Trophoblast cell (in vitro differentiated cells and primary cell): ENCODE measurements at regions not wholly inside any gene's neighbourhood (a gene's known extent, or its start where the extent isn't known, plus 50 kb on each side); places are given as distances from the start of the nearest gene placed in this dataset.

Source experiments
- DNase-seq, 2 donors: peaks; one replicate each; pipeline ENCODE4 v3.0.0-alpha.2; 2016
- H2AFZ ChIP-seq: 2 replicates; pipeline ENCODE4 v1.6.1; 2013; ENCODE audit warnings: low read length, moderate library complexity, mild to moderate bottlenecking; ENCODE audit not compliant: insufficient read depth, poor library complexity
- H2AK5ac ChIP-seq: 2 replicates; pipeline ENCODE4 v1.6.1; 2013; ENCODE audit warnings: mild to moderate bottlenecking, low read length
- H2BK120ac ChIP-seq: 2 replicates; pipeline ENCODE4 v1.6.1; 2013; ENCODE audit warnings: low read length, mild to moderate bottlenecking, moderate library complexity; ENCODE audit not compliant: insufficient read depth, poor library complexity
- H2BK12ac ChIP-seq: 2 replicates; pipeline ENCODE4 v1.6.1; 2013; ENCODE audit warnings: mild to moderate bottlenecking, low read length, moderate library complexity
- H2BK5ac ChIP-seq: 2 replicates; pipeline ENCODE4 v1.6.1; 2013; ENCODE audit warnings: low read length, low read depth, moderate library complexity, mild to moderate bottlenecking; ENCODE audit not compliant: poor library complexity
- H3K14ac ChIP-seq: 2 replicates; pipeline ENCODE4 v1.6.1; 2013; ENCODE audit warnings: mild to moderate bottlenecking, low read length
- H3K18ac ChIP-seq: 2 replicates; pipeline ENCODE4 v1.6.1; 2013; ENCODE audit warnings: mild to moderate bottlenecking, low read length
- H3K23ac ChIP-seq: 2 replicates; pipeline ENCODE4 v1.6.1; 2013; ENCODE audit warnings: low read length
- H3K27ac ChIP-seq: 2 replicates; pipeline ENCODE4 v1.5.1; 2013; ENCODE audit warnings: low read depth, mild to moderate bottlenecking, inconsistent platforms, low read length, moderate library complexity
- H3K27me3 ChIP-seq: 2 replicates; pipeline ENCODE4 v1.6.1; 2013; ENCODE audit warnings: inconsistent platforms, mild to moderate bottlenecking, low read length, moderate library complexity; ENCODE audit not compliant: insufficient read depth
- H3K36me3 ChIP-seq, 2 experiments: 1 replicate in 1 of 2; 2 replicates in 1 of 2; pipeline ENCODE4 v1.6.1; 2013; ENCODE audit warnings: low read length in 2 of 2, mild to moderate bottlenecking in 2 of 2, moderate library complexity in 1 of 2; ENCODE audit not compliant: insufficient read depth in 2 of 2, control insufficient read depth in 1 of 2
- H3K4ac ChIP-seq: 2 replicates; pipeline ENCODE4 v1.6.1; 2013; ENCODE audit warnings: low read depth, mild to moderate bottlenecking, low read length, moderate library complexity
- H3K4me1 ChIP-seq, 2 experiments: 1 replicate in 1 of 2; 2 replicates in 1 of 2; pipeline ENCODE4 v1.6.1; 2013; ENCODE audit warnings: low read length in 2 of 2, mild to moderate bottlenecking in 2 of 2, moderate library complexity in 1 of 2; ENCODE audit not compliant: insufficient read depth in 2 of 2, control insufficient read depth in 1 of 2
- H3K4me2 ChIP-seq: 2 replicates; pipeline ENCODE4 v1.6.1; 2013; ENCODE audit warnings: inconsistent platforms, mild to moderate bottlenecking, low read length, moderate library complexity
- H3K4me3 ChIP-seq: 2 replicates; pipeline ENCODE4 v1.5.1; 2013; ENCODE audit warnings: mild to moderate bottlenecking, low read depth, low read length, inconsistent platforms
- H3K79me1 ChIP-seq: one replicate; pipeline ENCODE4 v1.6.1; 2013; ENCODE audit warnings: low read length
- H3K79me2 ChIP-seq: 2 replicates; pipeline ENCODE4 v1.6.1; 2013; ENCODE audit warnings: low read length, mild to moderate bottlenecking; ENCODE audit not compliant: control insufficient read depth, insufficient read depth, poor library complexity
- H3K9ac ChIP-seq: 2 replicates; pipeline ENCODE4 v1.6.1; 2013; ENCODE audit warnings: mild to moderate bottlenecking, low read length
- H3K9me3 ChIP-seq: 2 replicates; pipeline ENCODE4 v1.6.1; 2013; ENCODE audit warnings: low read depth, mild to moderate bottlenecking, control low read depth, inconsistent platforms, low read length; ENCODE audit not compliant: insufficient read depth
- H4K12ac ChIP-seq: 2 replicates; pipeline ENCODE4 v1.6.1; 2013; ENCODE audit warnings: low read depth, mild to moderate bottlenecking, low read length, moderate library complexity
- H4K8ac ChIP-seq: 2 replicates; pipeline ENCODE4 v1.6.1; 2013; ENCODE audit warnings: low read depth, mild to moderate bottlenecking, low read length, moderate library complexity
- H4K91ac ChIP-seq: one replicate; pipeline ENCODE4 v1.6.1; 2013; ENCODE audit warnings: low read depth, mild to moderate bottlenecking, low read length, moderate library complexity
- WGBS: extraction: QIAGEN DNeasy Blood & Tissue Kit; methylation state at CpG from one replicate; pipeline ENCODE4 v1.1.7; 2013; ENCODE audit warnings: missing lambda C conversion rate; ENCODE audit not compliant: insufficient read length, insufficient coverage; ENCODE audit errors: extremely low coverage; 5-methylcytosine and 5-hydroxymethylcytosine counted together

DNA sequence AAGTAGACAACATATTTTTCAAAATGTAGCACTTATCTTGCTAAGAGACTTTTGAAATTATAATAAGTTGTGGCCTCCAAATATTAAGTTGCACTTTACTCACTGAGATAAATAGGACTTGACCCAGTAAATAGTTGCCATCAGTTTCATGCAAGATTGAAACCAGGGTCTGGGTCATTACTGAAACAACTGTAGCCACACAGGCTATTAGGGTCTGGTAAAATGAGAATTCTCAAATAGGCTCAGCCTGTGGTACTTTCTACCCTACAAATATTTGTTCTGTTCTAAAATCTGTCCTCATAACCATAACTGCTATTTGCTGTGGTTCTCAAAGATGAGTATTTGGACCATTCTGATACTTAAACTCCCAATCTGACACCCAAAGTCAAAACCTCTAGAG, 115.4 kb upstream of the STK17B start:
- Histone ChIP-seq H3K23ac (no peak overlapping the region), H3K9me3 (no peaks in the 10 kb centered on the region), H2AFZ (no peak overlapping the region), H3K79me1 (no peaks in the 10 kb centered on the region), H2AK5ac (no peak overlapping the region), H2BK5ac (no peak overlapping the region), H3K27me3 (no peaks in the 10 kb centered on the region), H3K4me2 (no peak overlapping the region), H3K36me3 (peaks cover 0 to 2% of the 10 kb centered on the region in 2 experiments), H4K91ac (no peak overlapping the region), H3K4me1 (no peaks in the 10 kb centered on the region), H3K18ac (no peak overlapping the region), H3K79me2 (no peaks in the 10 kb centered on the region), H3K9ac (no peak overlapping the region), H4K12ac (no peak overlapping the region), H4K8ac (no peak overlapping the region), H3K14ac (no peak overlapping the region), H3K4me3 (no peak overlapping the region), H3K27ac (no peak overlapping the region), H3K4ac (no peak overlapping the region), H2BK12ac (no peak overlapping the region), H2BK120ac (no peak overlapping the region)
- DNase-seq, result no peak

DNA sequence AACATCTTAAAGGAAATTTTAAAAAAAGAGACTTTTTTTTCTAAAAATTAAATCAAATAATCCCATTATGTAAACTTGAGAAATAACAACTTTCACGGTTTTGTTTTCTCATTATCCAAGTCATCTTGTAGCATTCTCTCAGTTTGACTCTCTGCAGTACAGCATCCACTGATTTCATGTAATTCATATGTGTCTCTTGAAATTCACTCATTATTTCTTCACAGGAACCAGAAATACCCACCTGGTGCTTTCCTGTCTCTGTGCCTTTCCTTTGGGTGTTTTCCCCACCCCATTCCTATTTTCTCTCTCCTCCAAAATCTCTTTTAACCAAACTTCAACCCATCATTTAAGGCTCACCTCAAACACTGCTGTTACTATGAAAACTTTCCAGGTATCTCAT, 116.1 kb upstream of the STK17B start:
- H3K9me3 ChIP-seq, result no peaks in the 10 kb centered on the region
- no peak overlapping the region for H2BK120ac ChIP-seq
- H3K79me2 ChIP-seq, result no peaks in the 10 kb centered on the region
- H4K12ac ChIP-seq, result no peak overlapping the region
- WGBS, result no CpG with 5 or more reads among the region's 1 CpG
- H3K9ac ChIP-seq, result no peak overlapping the region
- no peak overlapping the region for H4K8ac ChIP-seq
- peaks cover 0 to 2% of the 10 kb centered on the region in 2 experiments for H3K36me3 ChIP-seq
- no peak overlapping the region for H3K23ac ChIP-seq
- no peak for DNase-seq
- H2AFZ ChIP-seq, result no peak overlapping the region
- H3K14ac ChIP-seq, result no peak overlapping the region
- H3K79me1 ChIP-seq, result no peaks in the 10 kb centered on the region
- no peak overlapping the region for H4K91ac ChIP-seq
- no peak overlapping the region for H3K4me2 ChIP-seq
- H3K4me3 ChIP-seq, result no peak overlapping the region
- H3K18ac ChIP-seq, result no peak overlapping the region
- H2BK12ac ChIP-seq, result no peak overlapping the region
- H3K27me3 ChIP-seq, result no peaks in the 10 kb centered on the region
- no peak overlapping the region for H3K4ac ChIP-seq
- H3K27ac ChIP-seq, result no peak overlapping the region
- peaks cover 0 to 2% of the 10 kb centered on the region in 2 experiments for H3K4me1 ChIP-seq
- no peak overlapping the region for H2BK5ac ChIP-seq
- H2AK5ac ChIP-seq, result no peak overlapping the region

DNA sequence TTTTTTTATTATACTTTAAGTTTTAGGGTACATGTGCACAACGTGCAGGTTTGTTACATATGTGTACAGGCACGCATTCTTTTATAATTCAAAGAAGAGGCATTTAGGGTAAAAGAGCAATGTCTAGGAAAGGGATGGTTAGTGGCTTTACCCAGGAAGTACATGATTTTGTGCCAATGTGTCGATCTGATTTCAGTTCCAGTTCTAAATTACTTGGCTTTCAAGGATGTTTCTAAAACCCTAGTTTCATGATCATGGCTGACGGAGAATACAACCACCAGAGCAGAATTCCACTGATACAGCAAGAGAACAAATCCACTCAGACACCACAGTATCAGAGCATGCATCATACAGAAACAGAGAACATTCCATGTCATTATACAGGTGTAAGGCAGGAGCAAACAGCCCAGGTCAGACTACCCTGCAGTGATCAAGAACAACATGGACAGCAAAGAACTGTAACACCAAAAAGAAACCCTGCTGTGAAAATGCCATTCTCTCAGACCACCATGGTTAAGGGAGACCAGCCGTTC, 116.7 kb upstream of the STK17B start:
- Histone ChIP-seq H3K9me3 (no peaks in the 10 kb centered on the region), H3K4me1 (peaks cover 0 to 2% of the 10 kb centered on the region in 2 experiments), H4K12ac (no peak overlapping the region), H2BK5ac (no peak overlapping the region), H3K4ac (no peak overlapping the region), H4K8ac (no peak overlapping the region), H3K4me2 (no peak overlapping the region), H2AFZ (no peak overlapping the region), H3K79me2 (no peaks in the 10 kb centered on the region), H3K14ac (no peak overlapping the region), H3K18ac (no peak overlapping the region), H3K27ac (no peak overlapping the region), H3K79me1 (no peaks in the 10 kb centered on the region), H3K9ac (no peak overlapping the region), H2BK12ac (no peak overlapping the region), H3K23ac (no peak overlapping the region), H4K91ac (no peak overlapping the region), H2AK5ac (no peak overlapping the region), H3K4me3 (no peak overlapping the region), H2BK120ac (no peak overlapping the region), H3K27me3 (no peaks in the 10 kb centered on the region), H3K36me3 (peaks cover 0 to 2% of the 10 kb centered on the region in 2 experiments)
- DNase-seq, result no peak
- WGBS, result no CpG with 5 or more reads among the region's 5 CpGs

DNA sequence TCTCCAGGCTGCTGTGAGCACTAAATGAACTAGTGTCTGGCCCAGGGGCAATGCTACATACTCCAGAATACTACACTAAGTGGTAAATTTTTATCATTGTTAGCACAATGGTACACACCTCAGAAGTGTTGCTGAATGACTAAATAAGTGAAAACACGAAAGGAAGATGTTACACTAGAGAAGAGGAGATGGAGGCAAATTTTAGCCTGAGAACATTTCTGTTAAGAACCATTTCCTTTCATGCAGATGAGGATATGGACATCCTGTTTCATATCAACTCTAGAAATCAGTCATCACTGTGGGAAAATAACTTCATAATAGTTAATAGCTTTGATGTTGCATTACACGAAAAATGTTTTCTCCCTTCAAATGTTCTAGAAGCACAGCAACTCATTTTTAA, 117.6 kb upstream of the STK17B start:
- peaks cover 0 to 2% of the 10 kb centered on the region in 2 experiments for H3K36me3 ChIP-seq
- WGBS, result no CpG with 5 or more reads among the region's 2 CpGs
- no peak overlapping the region for H4K8ac ChIP-seq
- no peak overlapping the region for H3K18ac ChIP-seq
- H4K91ac ChIP-seq, result no peak overlapping the region
- H4K12ac ChIP-seq, result no peak overlapping the region
- H2AFZ ChIP-seq, result no peak overlapping the region
- H3K27ac ChIP-seq, result no peak overlapping the region
- no peak overlapping the region for H3K4me2 ChIP-seq
- no peaks in the 10 kb centered on the region for H3K27me3 ChIP-seq
- no peak overlapping the region for H3K14ac ChIP-seq
- H2BK12ac ChIP-seq, result no peak overlapping the region
- no peak overlapping the region for H3K9ac ChIP-seq
- no peak overlapping the region for H2BK120ac ChIP-seq
- H3K9me3 ChIP-seq, result no peaks in the 10 kb centered on the region
- no peak overlapping the region for H3K4ac ChIP-seq
- peaks cover 0 to 2% of the 10 kb centered on the region in 2 experiments for H3K4me1 ChIP-seq
- H2AK5ac ChIP-seq, result no peak overlapping the region
- no peak for DNase-seq
- no peak overlapping the region for H3K4me3 ChIP-seq
- no peaks in the 10 kb centered on the region for H3K79me1 ChIP-seq
- no peaks in the 10 kb centered on the region for H3K79me2 ChIP-seq
- no peak overlapping the region for H2BK5ac ChIP-seq
- no peak overlapping the region for H3K23ac ChIP-seq
